ENCODE measurements at regions not wholly inside any gene's neighbourhood (a gene's known extent, or its start where the extent isn't known, plus 50 kb on each side); places are given as distances from the start of the nearest gene placed in this dataset.

DNA sequence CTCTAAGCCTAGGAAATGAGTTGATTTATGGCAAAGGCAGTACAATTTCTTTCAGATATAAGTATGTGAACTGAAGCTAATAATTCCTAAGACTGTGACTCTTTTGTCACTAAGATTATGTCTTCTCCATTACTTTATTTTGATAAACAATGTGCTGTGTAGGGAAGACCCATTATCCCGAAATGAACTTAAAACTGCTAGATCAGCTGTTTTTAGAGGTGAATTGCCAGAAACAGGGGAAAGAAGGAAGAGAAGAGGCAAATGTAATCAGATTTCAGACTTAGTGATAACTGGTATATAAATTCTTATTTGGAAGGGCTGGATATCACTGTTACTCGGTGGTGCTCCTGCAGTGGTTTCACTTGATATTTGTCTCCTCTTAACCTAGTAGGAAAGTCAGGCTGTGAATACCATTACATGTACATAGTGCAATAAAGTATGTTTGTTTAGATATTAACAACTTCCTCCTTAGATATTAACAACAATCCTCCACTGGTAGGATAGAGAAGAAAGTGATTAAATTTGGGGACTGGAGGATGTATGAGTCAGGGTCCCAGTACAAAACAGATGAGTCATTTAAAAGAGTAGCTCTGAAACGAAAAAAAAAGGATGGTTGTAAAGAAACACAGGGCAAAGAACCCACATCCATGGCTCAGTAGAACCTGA is 338.5 kb upstream of the KCNH8 start:
- no peak overlapping the region for H3K4me3 ChIP-seq (ENCODE audit: low read depth, low read length)
- TF ChIP-seq, protein P1, sequence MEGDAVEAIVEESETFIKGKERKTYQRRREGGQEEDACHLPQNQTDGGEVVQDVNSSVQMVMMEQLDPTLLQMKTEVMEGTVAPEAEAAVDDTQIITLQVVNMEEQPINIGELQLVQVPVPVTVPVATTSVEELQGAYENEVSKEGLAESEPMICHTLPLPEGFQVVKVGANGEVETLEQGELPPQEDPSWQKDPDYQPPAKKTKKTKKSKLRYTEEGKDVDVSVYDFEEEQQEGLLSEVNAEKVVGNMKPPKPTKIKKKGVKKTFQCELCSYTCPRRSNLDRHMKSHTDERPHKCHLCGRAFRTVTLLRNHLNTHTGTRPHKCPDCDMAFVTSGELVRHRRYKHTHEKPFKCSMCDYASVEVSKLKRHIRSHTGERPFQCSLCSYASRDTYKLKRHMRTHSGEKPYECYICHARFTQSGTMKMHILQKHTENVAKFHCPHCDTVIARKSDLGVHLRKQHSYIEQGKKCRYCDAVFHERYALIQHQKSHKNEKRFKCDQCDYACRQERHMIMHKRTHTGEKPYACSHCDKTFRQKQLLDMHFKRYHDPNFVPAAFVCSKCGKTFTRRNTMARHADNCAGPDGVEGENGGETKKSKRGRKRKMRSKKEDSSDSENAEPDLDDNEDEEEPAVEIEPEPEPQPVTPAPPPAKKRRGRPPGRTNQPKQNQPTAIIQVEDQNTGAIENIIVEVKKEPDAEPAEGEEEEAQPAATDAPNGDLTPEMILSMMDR (IDR thresholded peaks at IDR 0.05; ENCODE audit: control insufficient read depth, extremely low read depth, insufficient read depth): no peak
- no peak for DNase-seq (ENCODE audit: low read depth)

DNA sequence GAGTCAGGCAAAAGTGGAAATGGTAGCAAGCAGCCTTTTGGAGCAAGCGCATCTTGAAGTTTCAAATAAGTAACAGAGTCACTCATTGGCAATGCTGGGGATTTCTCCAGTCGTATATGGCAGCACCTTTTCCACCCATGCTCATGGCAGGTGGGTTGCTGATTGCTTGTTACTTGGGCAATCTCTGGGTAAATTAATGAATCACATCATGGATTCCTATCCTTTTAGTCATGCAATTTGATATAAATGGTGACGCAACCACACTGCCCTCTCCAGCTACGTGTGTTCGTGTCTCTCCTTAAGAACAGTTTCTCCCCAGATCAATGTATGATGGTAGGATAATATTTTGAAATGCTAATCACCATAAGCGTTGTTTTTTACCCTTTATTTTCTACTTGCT is 339.9 kb upstream of the KCNH8 start:
- DNase-seq (ENCODE audit: low read depth): no peak
- no peak overlapping the region for H3K4me3 ChIP-seq (ENCODE audit: low read depth, low read length)
- TF ChIP-seq, protein P1 (IDR thresholded peaks at IDR 0.05; ENCODE audit: control insufficient read depth, extremely low read depth, insufficient read depth): no peak

DNA sequence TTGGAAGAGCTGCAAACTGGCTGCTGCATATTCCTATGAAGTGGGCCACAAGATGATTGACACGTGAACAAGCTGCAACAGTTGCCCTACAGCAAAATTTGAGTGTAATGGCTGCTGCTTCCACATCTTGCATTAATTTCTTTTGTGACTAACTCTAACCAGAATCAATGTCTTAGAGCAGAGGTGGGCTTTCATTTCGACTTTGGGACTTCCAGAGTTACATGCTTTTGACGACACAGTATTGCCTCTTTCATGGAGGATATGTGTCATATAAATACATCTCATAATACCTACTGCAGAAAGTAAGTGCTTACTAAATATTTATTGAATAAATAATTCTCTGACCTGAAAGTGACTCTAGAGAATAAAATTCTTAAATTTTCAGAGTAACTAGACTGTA is 340.7 kb upstream of the KCNH8 start:
- TF ChIP-seq, protein P1 (IDR thresholded peaks at IDR 0.05; ENCODE audit: control insufficient read depth, extremely low read depth, insufficient read depth): no peak
- DNase-seq (ENCODE audit: low read depth): no peak
- H3K4me3 ChIP-seq (ENCODE audit: low read depth, low read length): no peak overlapping the region

DNA sequence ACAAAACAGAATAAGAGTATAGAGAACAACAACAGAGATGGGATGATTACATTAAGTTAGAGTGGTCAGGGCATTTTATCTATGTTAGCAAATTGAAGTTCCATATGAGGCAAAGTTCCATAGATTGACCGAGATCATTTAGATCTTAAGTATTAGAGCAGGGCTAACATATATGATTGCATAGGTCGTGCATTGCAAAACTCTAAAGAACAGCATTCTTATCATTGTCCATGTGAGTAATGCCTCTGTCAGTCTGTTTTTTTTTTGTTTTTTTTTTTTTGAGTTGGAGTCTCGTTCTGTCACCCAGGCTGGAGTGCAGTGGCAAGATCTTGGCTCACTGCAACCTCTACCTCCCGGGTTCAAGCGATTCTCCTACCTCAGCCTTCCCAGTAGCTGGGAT is 341.7 kb upstream of the KCNH8 start:
- DNase-seq (ENCODE audit: low read depth): no peak
- TF ChIP-seq, protein P1 (IDR thresholded peaks at IDR 0.05; ENCODE audit: control insufficient read depth, extremely low read depth, insufficient read depth): no peak
- no peak overlapping the region for H3K4me3 ChIP-seq (ENCODE audit: low read depth, low read length)

DNA sequence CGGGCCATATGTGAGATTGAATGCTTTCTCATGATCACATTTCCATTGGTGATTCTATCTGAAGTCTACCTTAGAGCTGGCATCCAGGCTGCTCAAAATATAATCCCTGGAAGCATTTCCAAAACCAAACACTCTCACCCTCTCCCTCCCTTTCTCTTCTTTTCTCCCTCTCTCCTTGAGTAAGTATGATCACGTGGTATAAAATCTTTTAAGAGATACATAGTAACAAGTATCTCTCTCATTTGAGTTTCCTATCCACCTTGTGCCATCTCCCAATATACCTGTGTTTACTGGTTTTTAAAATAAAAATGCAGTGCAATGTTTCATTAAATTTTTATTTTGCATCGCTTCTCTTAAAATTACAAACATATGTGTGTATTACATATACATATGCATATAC is 350.9 kb upstream of the KCNH8 start:
- TF ChIP-seq, protein P1 (IDR thresholded peaks at IDR 0.05; ENCODE audit: control insufficient read depth, extremely low read depth, insufficient read depth): no peak
- no peak overlapping the region for H3K4me3 ChIP-seq (ENCODE audit: low read depth, low read length)
- DNase-seq (ENCODE audit: low read depth): no peak

DNA sequence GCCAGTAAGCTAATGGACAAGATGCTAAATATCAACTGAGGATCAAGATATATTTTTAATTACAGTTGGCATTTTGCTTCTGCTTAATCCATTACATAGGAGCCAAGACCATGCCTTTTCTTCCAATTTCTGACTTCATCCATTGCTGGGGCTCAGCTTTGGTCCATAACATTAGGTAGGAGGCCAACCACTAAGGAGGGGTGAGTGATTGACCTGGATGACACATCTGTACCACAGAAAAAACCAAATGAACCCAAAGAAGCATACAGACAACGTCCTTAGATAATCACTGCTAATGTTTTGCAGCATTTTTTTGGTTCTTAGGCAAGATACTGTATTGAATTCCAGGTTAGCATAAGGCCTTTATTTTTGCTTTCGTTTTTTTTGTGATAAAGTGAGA is 353.2 kb upstream of the KCNH8 start:
- TF ChIP-seq, protein P1 (IDR thresholded peaks at IDR 0.05; ENCODE audit: control insufficient read depth, extremely low read depth, insufficient read depth): no peak
- no peak overlapping the region for H3K4me3 ChIP-seq (ENCODE audit: low read depth, low read length)
- DNase-seq (ENCODE audit: low read depth): no peak

DNA sequence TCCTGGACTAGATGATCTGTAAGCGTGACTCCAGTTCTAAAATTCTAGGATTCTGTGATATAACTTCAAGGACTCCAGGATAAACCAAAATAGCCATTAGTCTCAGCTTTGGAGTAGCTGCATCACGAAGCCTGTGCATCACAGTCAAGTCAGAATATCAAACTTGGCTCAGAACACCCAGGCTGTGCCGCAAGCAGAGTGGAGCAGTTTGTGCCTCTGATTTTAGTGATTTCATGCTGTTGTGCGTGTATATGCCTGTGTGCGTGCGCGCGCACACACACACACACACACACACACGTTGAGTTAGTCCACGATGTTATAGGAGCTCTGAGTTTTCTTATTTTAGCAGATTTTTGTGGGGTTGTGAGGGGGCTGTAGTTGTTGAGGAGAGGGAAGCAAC is 356.6 kb upstream of the KCNH8 start:
- TF ChIP-seq, protein P1 (IDR thresholded peaks at IDR 0.05; ENCODE audit: control insufficient read depth, extremely low read depth, insufficient read depth): no peak
- H3K4me3 ChIP-seq (ENCODE audit: low read depth, low read length): no peak overlapping the region
- DNase-seq (ENCODE audit: low read depth): no peak

Measured in LNCaP clone FGC (cell line).